K562 (cell line): ENCODE measurements at regions not wholly inside any gene's neighbourhood (a gene's known extent, or its start where the extent isn't known, plus 50 kb on each side); places are given as distances from the start of the nearest gene placed in this dataset.

Experiments used
- ATAC-seq: fragments of 200-7000 bp; cut with Tn5 transposase; 3 replicates; pipeline ENCODE4 v1.9.1; 2020; ENCODE audit warnings: moderate library complexity
- BruUV-seq: library from RNA; stranded (reverse); fragments of 400-500 nt; replicated peaks from 2 replicates; lab custom pipeline; 2021; lab: Mats Ljungman, UMichigan
- CTCF ChIA-PET: fragments of 300-600 bp; formaldehyde crosslinking; extraction: SDS; loops from one replicate; lab custom pipeline; 2021; ENCODE audit warnings: low intra/inter-chr PET ratio; lab: Yijun Ruan, JAX
- POLR2A ChIA-PET: fragments of 300-600, 350-650 bp; sonication (Branson Sonifier 250); formaldehyde crosslinking; extraction: SDS; loops from one replicate; lab custom pipeline; 2021; ENCODE audit warnings: antibody characterized with exemption, inconsistent platforms; lab: Yijun Ruan, JAX
- DNase-seq, 4 experiments: peaks; one replicate each; pipeline versions ENCODE4 v3.0.0 to v3.0.0-alpha.2; 2011 to 2018; ENCODE audit warnings: low spot score in 3 of 4, mixed read lengths in 3 of 4; ENCODE audit errors: extremely low read depth in 1 of 4
- FAIRE-seq: peaks from 2 replicates; lab custom pipeline; 2011; peaks lifted over from hg19 to GRCh38; lab: Jason Lieb, UNC
- H2AFZ ChIP-seq: 2 replicates; pipeline ENCODE4 v1.6.0; 2011; ENCODE audit warnings: low read depth, low read length, control low read depth, inconsistent platforms
- H3K27ac ChIP-seq: fragments of 200-600 bp; 3 replicates; pipeline ENCODE4 v1.8.0; 2011; ENCODE audit warnings: low read depth, mild to moderate bottlenecking, control low read depth, inconsistent platforms, low read length, moderate library complexity, mixed read lengths; ENCODE audit errors: extremely low read depth
- H3K27me3 ChIP-seq, 2 experiments: fragments of 300-600 bp in 1 of 2; 2 replicates in 1 of 2; 3 replicates in 1 of 2; pipeline versions ENCODE4 v1.6.0 to v1.8.0; 2011; ENCODE audit warnings: inconsistent platforms in 2 of 2, low read length in 2 of 2, mild to moderate bottlenecking in 1 of 2, mixed read lengths in 1 of 2, moderate library complexity in 1 of 2; ENCODE audit not compliant: control insufficient read depth in 2 of 2, insufficient read depth in 2 of 2
- H3K36me3 ChIP-seq: fragments of 300-600 bp; 3 replicates; pipeline ENCODE4 v1.8.0; 2011; ENCODE audit warnings: mild to moderate bottlenecking, low read length, inconsistent platforms; ENCODE audit not compliant: control insufficient read depth, insufficient read depth
- H3K4me1 ChIP-seq, 2 experiments: fragments of 200-600 bp in 1 of 2; replicated peaks in 1 of 2; 2 replicates in 1 of 2; 3 replicates in 1 of 2; pipeline versions ENCODE4 v1.5.1 to v1.8.0; 2011; ENCODE audit warnings: inconsistent platforms in 2 of 2, low read length in 2 of 2, mild to moderate bottlenecking in 1 of 2, mixed read lengths in 1 of 2, moderate library complexity in 1 of 2; ENCODE audit not compliant: control insufficient read depth in 2 of 2, insufficient read depth in 2 of 2
- H3K4me2 ChIP-seq: 2 replicates; pipeline ENCODE4 v1.6.1; 2011; ENCODE audit warnings: low read length, control low read depth, inconsistent platforms, mixed read lengths; ENCODE audit not compliant: insufficient read depth
- H3K4me3 ChIP-seq: fragments of 200-600 bp; sonication (generic), shearing (Covaris generic); 2 replicates; pipeline ENCODE4 v1.5.1; 2016; ENCODE audit warnings: control low read depth, inconsistent platforms
- H3K79me2 ChIP-seq: fragments of 200-600 bp; 3 replicates; pipeline ENCODE4 v1.8.0; 2011; ENCODE audit warnings: low read length, inconsistent platforms; ENCODE audit not compliant: control insufficient read depth, insufficient read depth
- H3K9ac ChIP-seq, 2 experiments: 2 replicates each; pipeline versions ENCODE4 v1.6.0 to v1.6.1; 2011; ENCODE audit warnings: low read depth in 2 of 2, low read length in 2 of 2, control low read depth in 1 of 2, inconsistent platforms in 1 of 2, mild to moderate bottlenecking in 1 of 2, mixed read lengths in 1 of 2; ENCODE audit not compliant: insufficient read depth in 1 of 2
- H3K9me1 ChIP-seq: one replicate; pipeline ENCODE4 v1.6.0; 2011; ENCODE audit warnings: inconsistent platforms, mild to moderate bottlenecking, low read length, moderate library complexity; ENCODE audit not compliant: control insufficient read depth, insufficient read depth
- H3K9me3 ChIP-seq: replicated peaks from 2 replicates; pipeline ENCODE4 v1.5.1; 2011; ENCODE audit warnings: low read depth, low read length, inconsistent platforms; ENCODE audit not compliant: control insufficient read depth, insufficient read depth
- H4K20me1 ChIP-seq: replicated peaks from 2 replicates; pipeline ENCODE4 v1.6.1; 2011; ENCODE audit warnings: low read length, inconsistent platforms, mixed read lengths; ENCODE audit not compliant: control insufficient read depth, insufficient read depth
- BRF1 ChIP-seq: IDR thresholded peaks from 3 replicates; pipeline ENCODE4 v1.6.1; 2011; ENCODE audit warnings: borderline replicate concordance, mild to moderate bottlenecking; ENCODE audit not compliant: insufficient read length; ENCODE audit errors: extremely low read depth
- CEBPB ChIP-seq: fragments of 450-650 bp; IDR thresholded peaks from 2 replicates; pipeline ENCODE4 v1.6.1; 2016; ENCODE audit warnings: missing genetic modification characterization, missing compliant biosample characterization
- CEBPG ChIP-seq, 3 experiments: fragments of 200-800 bp in 1 of 3; sonication (Bioruptor generic) in 1 of 3; sonication (generic) in 1 of 3; formaldehyde crosslinking in 1 of 3; IDR thresholded peaks in 2 of 3; conservative IDR thresholded peaks in 1 of 3; 2 replicates each; pipeline versions ENCODE4 v1.6.1 to v1.8.0; 2016 to 2022; ENCODE audit warnings: missing compliant biosample characterization in 2 of 3, missing genetic modification characterization in 2 of 3, mild to moderate bottlenecking in 1 of 3, missing genetic modification reagents in 1 of 3
- ERF ChIP-seq: fragments of 450-650 bp; formaldehyde crosslinking; IDR thresholded peaks from 2 replicates; pipeline ENCODE4 v1.4.0; 2020; ENCODE audit warnings: mild to moderate bottlenecking, mixed read lengths
- ETS2 ChIP-seq: IDR thresholded peaks from 2 replicates; pipeline ENCODE4 v1.6.1; 2016; ENCODE audit warnings: borderline replicate concordance, missing genetic modification characterization, mild to moderate bottlenecking, moderate library complexity, missing compliant biosample characterization; ENCODE audit not compliant: poor library complexity, severe bottlenecking
- FOXM1 ChIP-seq, 2 experiments: fragments of 450-650 bp in 1 of 2; sonication (generic) in 1 of 2; formaldehyde crosslinking in 1 of 2; IDR thresholded peaks; 2 replicates each; pipeline versions ENCODE4 v1.6.1 to v1.9.0; 2017 to 2022; ENCODE audit warnings: low read depth in 2 of 2, mild to moderate bottlenecking in 2 of 2, missing genetic modification reagents in 1 of 2, moderate library complexity in 1 of 2
- MCM5 ChIP-seq: fragments of 450-650 bp; IDR thresholded peaks from 2 replicates; pipeline ENCODE4 v1.6.1; 2016; ENCODE audit warnings: low read depth
- NR1H2 ChIP-seq: sonication (generic); formaldehyde crosslinking; IDR thresholded peaks from 2 replicates; pipeline ENCODE4 v1.4.0; 2020; ENCODE audit warnings: mild to moderate bottlenecking, missing genetic modification reagents
- RBM17 ChIP-seq: fragments of 200-400 bp; formaldehyde crosslinking; IDR thresholded peaks from 2 replicates; pipeline ENCODE4 v1.6.1; 2017; ENCODE audit warnings: low read depth, mild to moderate bottlenecking, low read length, borderline replicate concordance
- RNF2 ChIP-seq: sonication (generic); IDR thresholded peaks from 2 replicates; pipeline ENCODE4 v1.6.1; 2016
- SMAD1 ChIP-seq: fragments of 150-350 bp; IDR thresholded peaks from 2 replicates; pipeline ENCODE4 v1.6.1; 2014; ENCODE audit warnings: low read length, low read depth; ENCODE audit not compliant: partially characterized antibody
- ZNF282 ChIP-seq: sonication (generic); formaldehyde crosslinking; IDR thresholded peaks from 2 replicates; pipeline ENCODE4 v1.8.1; 2023; ENCODE audit warnings: missing genetic modification reagents
- ZNF311 ChIP-seq: fragments of 250-450 bp; sonication (Bioruptor Pico); IDR thresholded peaks from 2 replicates; pipeline ENCODE4 v1.4.0; 2020; ENCODE audit warnings: mild to moderate bottlenecking, moderate library complexity
- ZNF75A ChIP-seq: fragments of 450-650 bp; formaldehyde crosslinking; IDR thresholded peaks from 2 replicates; pipeline ENCODE4 v1.4.0; 2020; ENCODE audit warnings: mild to moderate bottlenecking
- ZNF785 ChIP-seq: fragments of 250-450 bp; sonication (Bioruptor Pico); IDR thresholded peaks from 2 replicates; pipeline ENCODE4 v1.4.0; 2020; ENCODE audit warnings: mild to moderate bottlenecking
- WGBS: fragments of 100-300 bp; shearing (Covaris generic); methylation state at CpG from one replicate; pipeline ENCODE4 v1.1.6; 2016; ENCODE audit warnings: low coverage, mixed read lengths; ENCODE audit not compliant: insufficient coverage; ENCODE audit errors: missing lambda C conversion rate; 5-methylcytosine and 5-hydroxymethylcytosine counted together
- in situ Hi-C: fragments of 300-500 bp; cut with MboI; formaldehyde crosslinking; loops from 4 replicates; pipeline ENCODE4 v1.15.0; 2018; ENCODE audit warnings: inconsistent platforms, mixed read lengths
- intact Hi-C: fragments of 100-400 bp; cut with micrococcal nuclease; formaldehyde crosslinking; loops from 2 replicates; pipeline ENCODE4 v1.14.2; 2022

- TF ChIP-seq RBM17 (no peak), ZNF282 (CRISPR knock-in tag) (no peak), ERF (CRISPR knock-in tag) (no peak), ETS2 (no peak), ZNF311 (no peak), BRF1 (no peak), FOXM1 (IDR thresholded peaks at IDR 0.05; ENCODE audit: low read depth) (no peak), FOXM1 (CRISPR knock-in tag; IDR thresholded peaks at IDR 0.05; ENCODE audit: low read depth) (no peak), ZNF75A (CRISPR knock-in tag) (no peak), RNF2 (no peak), CEBPG (CRISPR knock-in tag; IDR thresholded peaks at IDR 0.05) (no peak), CEBPG (tag; conservative IDR thresholded peaks at IDR 0.05 in 1 of 2, IDR thresholded peaks at IDR 0.05 in 1 of 2) (peak; percentile 27 to 91; a peak in 2 of 4 replicates), ZNF785 (no peak), SMAD1 (no peak), CEBPB (peak; percentile 82), MCM5 (no peak), NR1H2 (no peak)
- TF ChIP-seq, all 486 proteins: peak for 2
- Histone ChIP-seq H3K4me1 (no peaks in the 10 kb centered on the region), H2AFZ (no peak overlapping the region), H3K9me1 (no peaks in the 10 kb centered on the region), H3K79me2 (no peaks in the 10 kb centered on the region), H3K27me3 (no peaks in the 10 kb centered on the region), H3K9ac (no peak overlapping the region), H3K4me3 (no peak overlapping the region), H4K20me1 (no peaks in the 10 kb centered on the region), H3K4me2 (no peak overlapping the region), H3K9me3 (no peaks in the 10 kb centered on the region), H3K27ac (no peak overlapping the region), H3K36me3 (no peaks in the 10 kb centered on the region)
- 18% methylated on average over 1 of the region's 1 CpG for WGBS
- intact Hi-C loops = no loop called here
- in situ Hi-C loops = no loop called here
- no peak for FAIRE-seq
- ATAC-seq = no peak
- BruUV-seq = no TSS peak
- CTCF ChIA-PET = no interaction called here
- DNase-seq = no peak
- POLR2A ChIA-PET = no interaction called here
Measured at GRCh38 chr13:47277774-47278173, 380.9 kb upstream of the HTR2A start.
